Erythroblast (primary cell): ENCODE measurements at regions not wholly inside any gene's neighbourhood (a gene's known extent, or its start where the extent isn't known, plus 50 kb on each side); places are given as distances from the start of the nearest gene placed in this dataset.

Source experiments
- GATA1 ChIP-seq: IDR thresholded peaks from 2 replicates; pipeline ENCODE4 v1.6.1; 2011; ENCODE audit warnings: low read depth, mild to moderate bottlenecking, control low read depth, low read length, moderate library complexity
- POLR2A ChIP-seq: IDR thresholded peaks from 2 replicates; pipeline ENCODE4 v1.6.1; 2011; ENCODE audit warnings: mild to moderate bottlenecking, low read length

- TF ChIP-seq POLR2A (no peak), GATA1 (no peak)
Observed at GRCh38 chr2:124999906-125000305, 974.8 kb downstream of the CNTNAP5 start.
